GM12874 (cell line): ENCODE measurements at regions not wholly inside any gene's neighbourhood (a gene's known extent, or its start where the extent isn't known, plus 50 kb on each side); places are given as distances from the start of the nearest gene placed in this dataset.

Experiments used
- CTCF ChIP-seq: IDR thresholded peaks from 2 replicates; pipeline ENCODE4 v1.5.1; 2011; ENCODE audit warnings: low read depth, mild to moderate bottlenecking, control low read depth, low read length, moderate library complexity; ENCODE audit not compliant: insufficient read depth

GRCh38 chr5:155989879-155990278, 337.1 kb upstream of the SGCD start:
- TF ChIP-seq CTCF, result no peak

- TF ChIP-seq CTCF, result no peak
These were observed 330.8 kb upstream of the SGCD start for GRCh38 chr5:155996123-155996522.

- no peak for TF ChIP-seq CTCF
These were observed 328.7 kb upstream of the SGCD start for GRCh38 chr5:155998257-155998656.

GRCh38 chr5:156000115-156000514, 326.8 kb upstream of the SGCD start:
- no peak for TF ChIP-seq CTCF

GRCh38 chr5:156004754-156005153, 322.2 kb upstream of the SGCD start:
- TF ChIP-seq CTCF, result no peak

- TF ChIP-seq CTCF, result no peak
These were observed 320.8 kb upstream of the SGCD start for GRCh38 chr5:156006026-156006647.

- no peak for TF ChIP-seq CTCF
These were observed 318.1 kb upstream of the SGCD start for GRCh38 chr5:156008844-156009243.
